ENCODE measurements at regions not wholly inside any gene's neighbourhood (a gene's known extent, or its start where the extent isn't known, plus 50 kb on each side); places are given as distances from the start of the nearest gene placed in this dataset.

DNA sequence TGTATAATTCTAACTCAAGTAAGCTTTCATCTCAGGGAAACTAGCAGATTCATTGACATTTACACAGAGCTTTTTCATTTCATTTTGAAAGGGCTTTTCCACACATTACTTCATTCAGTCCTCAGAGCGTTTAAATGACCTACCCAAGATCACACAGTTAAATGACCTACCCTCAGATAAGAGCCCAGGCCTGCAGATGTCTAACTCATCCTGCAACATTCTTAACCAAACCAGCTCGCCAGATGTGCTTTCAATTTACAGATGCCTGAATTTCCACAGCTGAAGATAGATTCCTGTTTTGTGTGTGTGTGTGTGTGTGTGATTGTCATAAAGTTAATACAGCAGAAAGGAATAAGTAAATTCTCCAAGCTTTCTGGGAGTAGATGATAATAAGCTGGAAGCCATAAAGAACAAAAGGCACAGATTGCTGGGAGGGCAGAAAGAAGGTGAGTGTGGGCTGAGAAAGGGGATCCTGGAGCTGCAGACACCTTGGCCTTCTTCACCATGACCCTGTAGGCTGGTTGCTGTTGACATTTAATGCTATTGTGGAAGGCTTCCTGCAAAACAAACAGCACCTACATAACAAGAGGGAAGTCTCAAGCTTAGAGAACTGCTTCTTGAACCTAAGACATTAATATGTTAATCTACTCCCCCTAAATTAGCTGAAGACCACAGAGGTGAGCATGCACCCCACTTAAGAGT, 489.7 kb upstream of the CELF2 start:
- FAIRE-seq (no peak), DNase-seq (ENCODE audit: extremely low spot score, insufficient read length, low read depth) (no peak)

DNA sequence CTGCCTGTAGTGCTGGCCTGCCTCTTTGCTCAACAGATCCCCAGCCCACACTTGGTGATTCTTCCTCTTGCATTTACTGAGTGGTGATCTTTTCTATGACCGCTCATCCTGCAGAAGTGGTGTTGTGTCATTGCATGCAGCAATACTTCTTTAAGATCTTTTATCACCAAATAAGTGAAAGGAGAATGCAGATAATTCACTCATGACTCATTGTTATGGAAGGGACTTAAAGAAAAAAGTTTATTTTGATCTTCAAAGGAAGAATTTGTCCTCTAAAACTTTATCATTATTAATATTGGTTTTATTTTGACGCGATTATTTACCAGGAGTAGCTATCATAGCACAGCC, 489.1 kb upstream of the CELF2 start:
- DNase-seq (ENCODE audit: extremely low spot score, insufficient read length, low read depth): no peak
- FAIRE-seq: no peak

DNA sequence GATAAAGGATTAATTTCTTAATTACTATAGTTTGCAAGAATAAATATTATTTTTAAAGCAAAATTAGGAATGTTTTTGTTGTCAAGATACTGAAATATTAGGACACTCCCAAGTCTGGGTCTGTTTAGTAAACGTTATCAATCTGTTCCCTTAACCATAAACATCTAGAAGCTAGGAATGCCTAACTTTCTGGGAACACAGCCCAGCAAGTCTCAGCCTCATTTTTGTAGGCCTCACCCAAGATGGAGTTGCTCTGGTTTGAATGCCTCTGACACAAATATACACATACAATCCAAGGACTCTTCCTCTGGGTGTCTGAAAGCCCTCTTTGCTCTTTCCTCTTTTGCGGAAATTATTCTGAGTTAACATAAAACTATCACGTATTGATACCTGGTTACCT, 487.4 kb upstream of the CELF2 start:
- DNase-seq (ENCODE audit: extremely low spot score, insufficient read length, low read depth): no peak
- FAIRE-seq: no peak

DNA sequence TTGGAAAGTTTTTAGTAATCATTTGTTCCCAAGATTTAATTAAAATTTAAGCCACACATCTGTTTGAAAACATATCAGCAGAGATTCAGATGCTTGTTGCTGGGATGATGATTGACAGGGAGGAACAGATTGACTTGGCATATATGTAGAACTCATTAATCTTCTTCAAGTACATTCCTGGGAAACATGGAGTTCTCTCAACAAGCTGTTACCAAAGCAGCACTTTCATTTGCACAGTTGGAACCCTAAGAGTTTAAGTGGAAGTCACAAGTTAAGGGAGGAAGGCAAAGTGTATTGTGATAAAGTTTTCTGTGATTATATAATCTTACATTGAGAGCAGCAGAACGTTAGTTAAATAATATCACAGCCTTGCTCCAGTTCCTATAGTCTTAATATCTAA, 485.4 kb upstream of the CELF2 start:
- DNase-seq (ENCODE audit: extremely low spot score, insufficient read length, low read depth) (no peak), FAIRE-seq (no peak)

GRCh38 chr10:10532826-10533225, 484.8 kb upstream of the CELF2 start:
- no peak for FAIRE-seq
- DNase-seq (ENCODE audit: extremely low spot score, insufficient read length, low read depth): no peak

GRCh38 chr10:10533437-10533836, 484.2 kb upstream of the CELF2 start:
- FAIRE-seq (no peak), DNase-seq (ENCODE audit: extremely low spot score, insufficient read length, low read depth) (no peak)

DNA sequence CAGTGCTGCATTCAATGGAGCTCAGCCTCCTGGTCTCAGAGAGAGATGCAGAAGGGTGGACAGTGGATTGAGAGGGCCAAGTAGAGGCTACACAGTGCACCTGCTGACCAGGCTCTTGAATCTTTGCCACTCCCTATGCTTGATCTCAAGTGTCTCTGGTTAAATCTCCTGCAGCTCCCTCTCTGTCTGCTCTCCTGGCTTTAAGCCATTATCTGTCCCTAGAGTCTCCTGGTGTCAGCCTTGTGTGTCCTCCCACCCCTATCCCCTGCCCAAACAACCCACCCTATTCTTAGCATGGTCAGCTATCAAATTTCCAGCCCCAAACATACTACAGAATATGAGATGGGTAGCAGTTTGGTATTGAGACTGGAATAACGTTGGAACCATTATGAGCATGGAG, 479.3 kb upstream of the CELF2 start:
- DNase-seq (ENCODE audit: extremely low spot score, insufficient read length, low read depth) (no peak), FAIRE-seq (no peak)

- DNase-seq (ENCODE audit: extremely low spot score, insufficient read length, low read depth) (no peak), FAIRE-seq (no peak)
Observed at GRCh38 chr10:10540398-10540797, 477.3 kb upstream of the CELF2 start.

DNA sequence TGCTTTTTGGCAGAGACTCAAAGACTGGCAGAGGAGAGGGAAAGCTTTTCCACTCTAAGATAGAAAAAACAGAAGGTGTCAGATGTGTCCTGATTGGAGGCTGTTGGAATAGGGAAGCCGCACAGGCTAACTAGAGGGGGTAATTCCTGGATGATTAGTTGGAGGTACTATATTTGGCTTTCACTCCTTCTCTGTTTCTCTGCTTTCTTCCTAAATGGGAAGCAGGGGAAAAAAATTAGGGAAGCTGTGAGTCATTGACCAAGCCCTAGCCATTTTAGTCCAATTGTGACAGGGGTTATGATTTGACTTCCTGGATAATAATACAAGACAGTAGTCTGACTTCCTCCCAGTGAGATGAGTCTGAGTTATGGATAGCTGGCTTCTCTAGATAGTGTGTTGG, 475.2 kb upstream of the CELF2 start:
- no peak for DNase-seq (ENCODE audit: extremely low spot score, insufficient read length, low read depth)
- FAIRE-seq: no peak

DNA sequence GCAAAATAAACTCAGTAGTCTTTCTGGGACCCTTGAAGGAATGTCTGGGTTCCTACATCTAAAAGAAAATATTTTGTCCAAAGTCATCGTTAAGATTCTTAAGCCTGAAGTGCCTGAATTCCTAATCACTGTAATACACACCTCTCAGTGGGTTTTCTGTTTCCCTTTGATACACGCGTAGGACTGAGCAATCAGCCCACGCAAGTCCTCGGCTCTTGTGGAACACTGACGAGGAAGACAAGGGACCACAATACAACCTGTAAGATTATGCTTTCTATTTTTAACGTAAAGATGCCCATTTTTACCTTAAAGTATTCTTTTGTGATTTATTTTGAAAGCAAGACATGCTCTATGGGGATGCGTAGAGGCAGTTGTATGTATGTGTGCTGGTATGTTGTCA, 472.8 kb upstream of the CELF2 start:
- FAIRE-seq: no peak
- DNase-seq (ENCODE audit: extremely low spot score, insufficient read length, low read depth): no peak

DNA sequence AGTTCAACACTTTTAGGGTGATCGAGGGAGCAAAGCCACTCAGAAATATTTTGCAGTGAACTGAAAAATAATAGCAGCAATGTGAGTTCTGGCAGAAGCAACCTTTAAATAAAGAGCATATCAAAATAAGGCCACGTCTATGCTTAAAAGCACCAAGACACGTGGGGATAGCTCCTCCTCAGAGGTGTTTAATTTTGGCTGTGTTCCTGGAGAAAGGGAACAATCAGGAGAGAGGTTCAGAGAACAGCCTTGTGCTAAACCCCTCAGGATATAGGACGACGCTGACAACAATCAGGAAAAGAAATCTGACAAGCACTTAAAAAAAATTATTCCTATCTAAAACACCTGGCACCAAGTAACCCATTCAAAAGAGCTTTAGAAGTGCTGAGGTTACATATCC, 471.9 kb upstream of the CELF2 start:
- FAIRE-seq: no peak
- no peak for DNase-seq (ENCODE audit: extremely low spot score, insufficient read length, low read depth)

DNA sequence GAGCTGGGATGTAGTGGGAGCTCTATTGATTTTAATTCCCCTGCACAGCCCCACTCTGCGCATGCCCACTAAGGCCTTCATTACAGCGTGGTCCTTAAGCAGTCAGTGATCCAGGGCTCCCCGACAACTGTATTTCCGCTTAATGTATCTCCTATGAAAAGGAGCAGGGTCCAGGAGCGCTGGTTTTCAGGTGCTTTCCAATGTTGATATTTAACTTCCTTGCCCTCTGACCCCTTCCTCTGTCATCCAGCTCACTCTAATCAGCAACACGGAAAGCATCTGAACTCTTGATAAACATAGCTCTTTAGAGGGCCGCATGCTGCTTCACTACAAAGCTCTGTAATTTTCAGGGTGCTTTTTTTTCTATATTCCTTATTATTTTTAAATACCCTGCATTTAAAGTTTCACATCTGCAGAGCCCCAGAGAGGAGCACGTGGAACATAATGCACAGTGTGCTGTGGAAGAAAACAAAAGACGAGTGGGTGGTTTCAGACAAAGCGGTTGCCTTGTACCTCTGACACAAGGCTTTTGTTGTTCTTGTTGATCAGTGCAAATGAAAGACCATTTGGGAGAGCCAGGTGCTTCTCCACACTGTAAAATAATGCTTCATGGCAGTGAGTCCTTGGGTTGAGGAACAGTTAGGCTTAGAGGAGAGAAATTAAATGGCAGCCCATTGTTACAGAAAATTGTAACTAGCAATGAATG, 465.9 kb upstream of the CELF2 start:
- DNase-seq (ENCODE audit: extremely low spot score, insufficient read length, low read depth) (no peak), FAIRE-seq (no peak)

DNA sequence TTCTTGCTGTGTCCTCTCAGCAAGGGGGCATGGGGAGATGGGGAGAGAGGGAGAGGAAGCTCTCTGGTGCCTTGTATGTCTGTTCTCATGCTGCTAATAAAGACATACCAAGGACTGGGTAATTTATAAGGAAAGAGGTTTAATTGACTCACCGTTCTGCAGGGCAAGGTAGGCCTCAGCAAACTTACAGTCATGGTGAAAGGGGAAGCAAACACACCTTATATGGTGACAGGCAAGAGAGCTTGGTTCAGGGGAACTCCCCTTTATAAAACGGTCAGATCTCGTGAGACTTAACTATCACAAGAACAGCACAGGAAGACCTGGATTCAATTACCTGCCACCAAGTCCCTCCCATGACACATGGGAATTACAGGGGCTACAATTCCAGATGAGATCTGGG, 464.7 kb upstream of the CELF2 start:
- FAIRE-seq (no peak), DNase-seq (ENCODE audit: extremely low spot score, insufficient read length, low read depth) (no peak)

DNA sequence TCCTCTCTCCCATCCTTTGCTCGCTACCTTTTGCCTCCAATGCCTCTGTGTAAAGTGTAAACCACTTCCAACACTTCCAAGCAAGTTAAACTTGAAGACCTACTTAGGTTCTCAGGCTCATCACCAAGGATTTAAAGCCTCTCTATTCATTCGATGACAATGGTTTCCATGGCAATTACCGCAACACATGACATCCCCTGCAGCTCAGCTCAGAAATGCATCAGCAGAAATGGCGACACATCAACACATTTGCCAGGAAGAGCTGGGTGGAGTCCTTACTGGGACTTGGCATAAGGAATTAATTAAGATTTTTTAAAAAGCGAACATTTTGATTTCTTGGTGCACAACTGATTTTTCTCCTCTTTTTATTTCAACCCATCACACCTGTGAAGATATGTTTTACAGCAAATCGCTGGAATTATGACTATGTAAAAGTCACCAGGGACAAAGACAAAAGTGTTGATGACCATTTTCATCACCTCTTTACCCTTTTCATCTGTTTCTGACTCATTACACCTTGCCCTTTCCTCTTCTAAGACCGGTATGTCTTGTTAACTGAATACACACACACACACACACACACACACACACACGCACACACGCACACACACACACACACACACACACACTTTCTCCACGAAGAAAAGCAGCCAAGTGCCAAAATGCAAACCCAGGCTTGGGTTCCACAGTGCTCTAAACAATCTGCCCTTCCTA, 453.4 kb upstream of the CELF2 start:
- DNase-seq (ENCODE audit: extremely low spot score, insufficient read length, low read depth) (no peak), FAIRE-seq (no peak)

DNA sequence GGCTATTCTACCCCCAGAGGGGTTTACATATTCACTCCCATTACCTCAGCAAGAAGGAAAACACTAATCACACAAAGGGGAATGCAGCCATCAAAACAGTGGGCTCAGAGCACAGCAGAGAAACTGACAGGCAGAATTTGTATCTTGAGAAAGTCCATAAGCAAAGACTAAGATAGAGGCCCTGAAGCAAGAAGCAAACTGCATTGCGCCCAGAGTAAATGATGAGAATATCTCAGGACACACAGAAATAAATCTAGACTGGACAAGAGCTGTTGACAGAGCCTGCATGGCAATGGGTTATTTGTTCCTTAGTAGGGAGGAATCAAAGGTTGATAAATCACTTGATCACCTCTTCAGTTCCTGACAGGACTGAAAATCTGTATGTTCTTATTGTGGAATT, 440.7 kb upstream of the CELF2 start:
- FAIRE-seq: no peak
- DNase-seq (ENCODE audit: extremely low spot score, insufficient read length, low read depth): no peak

DNA sequence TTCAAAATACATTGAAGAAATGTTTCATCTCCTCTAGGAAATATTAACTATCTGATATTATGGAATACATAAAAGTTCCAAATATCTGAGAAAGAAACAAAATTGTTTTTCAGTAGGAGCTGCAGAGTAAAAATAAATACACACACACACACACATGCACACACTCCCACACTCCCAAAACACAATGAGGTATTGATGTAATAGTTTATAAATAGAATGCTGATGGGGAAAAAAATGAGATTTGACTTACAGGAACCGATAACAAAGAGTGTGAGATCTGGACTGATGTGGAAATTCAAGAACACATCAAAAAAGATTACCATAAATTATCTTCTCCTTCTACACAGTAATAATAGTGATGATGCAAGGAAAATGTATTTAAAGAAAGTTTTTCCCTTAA, 438.0 kb upstream of the CELF2 start:
- FAIRE-seq (no peak), DNase-seq (ENCODE audit: extremely low spot score, insufficient read length, low read depth) (no peak)

DNA sequence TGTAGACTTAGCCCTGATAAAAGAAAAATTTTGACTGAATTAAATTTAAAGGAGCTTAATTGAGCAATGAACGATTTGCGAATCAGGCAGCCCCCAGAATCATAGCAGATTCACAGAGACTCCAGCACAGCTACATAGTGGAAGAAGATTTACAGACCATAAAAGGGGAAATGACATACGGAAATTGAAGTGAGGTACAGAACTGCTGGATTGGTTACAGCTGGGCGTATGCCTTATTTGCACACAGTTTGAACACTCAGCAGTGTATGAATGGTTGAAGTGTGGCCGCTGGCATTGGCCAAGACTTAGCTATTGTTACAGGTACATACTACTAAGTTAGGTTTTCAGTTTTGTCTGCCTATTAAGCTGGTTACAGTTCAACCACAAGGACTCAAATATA, 433.5 kb upstream of the CELF2 start:
- no peak for FAIRE-seq
- DNase-seq (ENCODE audit: extremely low spot score, insufficient read length, low read depth): no peak

DNA sequence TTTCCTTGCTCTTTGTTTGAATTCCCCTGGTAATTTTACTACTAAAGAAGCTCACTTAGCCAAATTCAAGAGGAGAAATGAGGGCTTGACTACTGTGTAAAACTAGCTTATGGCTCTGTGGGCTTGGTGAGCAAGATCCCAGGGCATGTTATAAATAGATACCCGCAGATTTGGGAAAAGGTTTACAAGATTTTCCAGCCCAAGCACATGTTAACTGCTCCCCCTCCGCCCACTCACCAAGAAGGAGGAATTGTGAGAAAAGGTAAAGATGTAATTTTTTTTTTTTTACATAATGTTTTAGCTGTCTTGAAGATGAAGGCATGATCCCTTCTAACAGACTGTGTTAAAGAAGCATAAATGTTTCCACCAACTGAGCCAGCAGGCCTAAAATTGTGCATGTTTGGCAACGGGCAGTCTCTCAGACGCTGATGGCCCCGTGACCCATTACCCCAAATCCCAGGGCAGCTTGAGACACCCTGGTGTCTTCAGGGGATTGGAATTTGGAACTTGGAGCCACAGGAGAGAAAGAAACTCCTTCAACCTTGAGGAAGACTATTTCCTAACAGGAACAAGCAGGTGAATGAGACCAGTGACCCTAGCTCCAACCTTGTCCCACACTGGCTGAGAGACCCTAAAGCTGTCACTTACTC, 429.8 kb upstream of the CELF2 start:
- no peak for FAIRE-seq
- DNase-seq (ENCODE audit: extremely low spot score, insufficient read length, low read depth): no peak

DNA sequence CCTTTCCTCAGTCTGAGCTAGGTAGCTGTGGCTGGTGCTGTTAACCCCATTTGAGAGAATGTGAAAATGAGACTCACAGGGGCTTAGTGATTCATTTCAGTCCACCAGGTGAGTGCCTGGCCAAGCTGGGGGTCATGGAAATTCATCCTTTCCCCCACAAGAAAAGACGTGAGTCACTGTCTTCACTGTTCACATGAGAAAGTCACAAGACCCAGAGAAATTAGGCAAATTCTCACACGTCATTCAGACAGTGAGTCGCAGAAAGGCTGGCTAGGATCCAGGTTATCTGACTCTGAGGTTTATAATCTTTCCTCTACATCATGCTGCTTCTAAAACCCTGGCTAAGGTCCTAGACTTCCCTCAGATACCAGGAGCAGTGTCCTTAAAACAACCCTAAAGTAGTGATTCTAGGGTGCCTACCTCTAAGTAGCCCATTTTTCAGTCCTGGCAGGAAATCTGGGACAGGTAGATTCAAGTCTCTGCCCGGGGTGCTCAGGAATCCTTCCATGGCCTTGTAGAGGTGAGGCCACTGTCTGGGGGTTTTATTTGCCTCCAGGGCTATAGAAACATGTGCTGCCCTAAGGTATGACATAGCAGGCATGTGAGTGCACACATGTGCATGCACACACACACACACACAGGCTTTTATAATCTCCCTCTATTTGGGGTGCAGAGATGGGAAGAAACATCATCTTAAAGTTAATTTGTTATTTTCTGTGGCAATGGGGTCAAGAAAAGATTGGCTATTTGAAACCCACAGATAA, 427.9 kb upstream of the CELF2 start:
- DNase-seq (ENCODE audit: extremely low spot score, insufficient read length, low read depth) (no peak), FAIRE-seq (peak; percentile 36)

DNA sequence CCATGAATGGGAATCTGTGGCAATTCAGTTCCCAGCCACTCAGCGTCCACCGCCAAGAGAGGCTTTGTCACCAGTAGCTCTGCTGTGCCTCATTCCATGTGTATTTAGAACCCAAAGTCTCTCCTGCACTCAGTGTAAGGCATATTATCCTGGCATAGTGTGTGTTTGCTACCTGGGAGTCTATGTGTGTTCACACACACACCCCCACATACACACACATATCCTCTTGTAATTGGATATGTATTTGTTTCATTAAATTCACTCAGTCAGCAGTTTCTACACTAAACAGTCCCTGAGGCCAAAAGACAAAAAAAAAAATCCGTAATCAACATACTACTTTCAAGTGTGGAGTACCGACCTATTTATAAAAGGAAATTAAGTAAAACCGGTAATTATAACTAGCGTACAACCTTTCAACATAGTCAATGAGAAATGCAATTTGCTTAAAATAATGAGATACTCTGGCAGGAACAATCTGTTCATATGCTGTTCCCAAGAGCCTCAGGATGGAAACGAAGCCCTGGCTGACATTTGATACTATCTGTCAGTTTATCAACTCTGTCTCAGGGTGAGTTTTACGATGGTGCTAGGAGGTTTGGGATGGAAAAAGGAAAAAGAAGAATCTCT, 425.8 kb upstream of the CELF2 start:
- FAIRE-seq (no peak), DNase-seq (ENCODE audit: extremely low spot score, insufficient read length, low read depth) (no peak)

Measured in GM18507 (cell line).